ENCODE measurements at regions not wholly inside any gene's neighbourhood (a gene's known extent, or its start where the extent isn't known, plus 50 kb on each side); places are given as distances from the start of the nearest gene placed in this dataset.

DNA sequence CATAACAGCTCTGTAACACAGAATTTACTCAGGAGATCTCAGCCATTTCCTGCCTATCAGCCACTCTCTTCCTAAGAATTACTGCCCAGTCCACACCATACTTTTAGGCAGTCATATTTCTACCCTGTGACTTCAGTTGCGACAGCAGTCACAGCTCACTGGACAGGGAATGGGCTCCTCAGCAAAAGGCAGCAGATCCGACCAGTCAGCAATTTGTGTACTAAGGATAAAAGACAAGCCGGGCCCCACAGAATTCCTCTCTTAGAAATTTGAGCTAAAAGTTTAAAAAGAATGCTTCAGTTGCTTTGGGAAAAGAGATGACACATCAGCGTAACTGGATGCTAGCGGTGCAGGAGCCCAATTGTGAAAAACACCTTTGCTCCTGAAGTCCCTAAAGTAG is 172.1 kb downstream of the ENC1 start:
- Histone ChIP-seq H3K4me3 (no peak overlapping the region), H3K27me3 (no peaks in the 10 kb centered on the region), H3K4me1 (no peaks in the 10 kb centered on the region), H3K27ac (no peak overlapping the region), H3K36me3 (ENCODE audit: low read depth, missing control alignments) (no peaks in the 10 kb centered on the region), H3K9me3 (no peaks in the 10 kb centered on the region)
- no peak for DNase-seq
- intact Hi-C loops (cut with DNase I; ENCODE audit: low total_unique reads): no loop called here
- TF ChIP-seq POLR2A (IDR thresholded peaks at IDR 0.05): no peak
- TF ChIP-seq, protein P1, sequence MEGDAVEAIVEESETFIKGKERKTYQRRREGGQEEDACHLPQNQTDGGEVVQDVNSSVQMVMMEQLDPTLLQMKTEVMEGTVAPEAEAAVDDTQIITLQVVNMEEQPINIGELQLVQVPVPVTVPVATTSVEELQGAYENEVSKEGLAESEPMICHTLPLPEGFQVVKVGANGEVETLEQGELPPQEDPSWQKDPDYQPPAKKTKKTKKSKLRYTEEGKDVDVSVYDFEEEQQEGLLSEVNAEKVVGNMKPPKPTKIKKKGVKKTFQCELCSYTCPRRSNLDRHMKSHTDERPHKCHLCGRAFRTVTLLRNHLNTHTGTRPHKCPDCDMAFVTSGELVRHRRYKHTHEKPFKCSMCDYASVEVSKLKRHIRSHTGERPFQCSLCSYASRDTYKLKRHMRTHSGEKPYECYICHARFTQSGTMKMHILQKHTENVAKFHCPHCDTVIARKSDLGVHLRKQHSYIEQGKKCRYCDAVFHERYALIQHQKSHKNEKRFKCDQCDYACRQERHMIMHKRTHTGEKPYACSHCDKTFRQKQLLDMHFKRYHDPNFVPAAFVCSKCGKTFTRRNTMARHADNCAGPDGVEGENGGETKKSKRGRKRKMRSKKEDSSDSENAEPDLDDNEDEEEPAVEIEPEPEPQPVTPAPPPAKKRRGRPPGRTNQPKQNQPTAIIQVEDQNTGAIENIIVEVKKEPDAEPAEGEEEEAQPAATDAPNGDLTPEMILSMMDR (IDR thresholded peaks at IDR 0.05): no peak
- WGBS, 2 donors: 96 to 97% methylated on average over 5 of the region's 5 CpGs

DNA sequence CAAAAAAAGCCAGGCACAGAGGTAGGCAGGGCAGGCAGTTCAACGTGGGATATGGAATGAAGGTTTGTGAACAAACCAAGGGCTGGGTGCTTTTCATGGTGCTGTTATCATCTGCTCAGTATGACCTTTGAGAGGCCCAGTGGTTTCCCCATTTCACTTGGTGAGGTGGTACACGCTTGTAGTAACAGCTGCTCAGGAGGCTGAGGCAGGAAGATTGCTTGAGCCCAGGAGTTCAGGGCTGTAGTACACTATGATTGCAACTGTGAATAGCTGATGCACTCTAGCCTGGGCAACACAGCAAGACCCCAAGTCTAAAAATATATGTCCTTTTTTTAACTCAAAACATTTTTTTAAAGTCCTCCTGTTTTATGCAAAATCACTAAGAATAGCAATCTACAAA is 174.8 kb downstream of the ENC1 start:
- intact Hi-C loops (cut with DNase I; ENCODE audit: low total_unique reads): no loop called here
- no peak for DNase-seq

DNA sequence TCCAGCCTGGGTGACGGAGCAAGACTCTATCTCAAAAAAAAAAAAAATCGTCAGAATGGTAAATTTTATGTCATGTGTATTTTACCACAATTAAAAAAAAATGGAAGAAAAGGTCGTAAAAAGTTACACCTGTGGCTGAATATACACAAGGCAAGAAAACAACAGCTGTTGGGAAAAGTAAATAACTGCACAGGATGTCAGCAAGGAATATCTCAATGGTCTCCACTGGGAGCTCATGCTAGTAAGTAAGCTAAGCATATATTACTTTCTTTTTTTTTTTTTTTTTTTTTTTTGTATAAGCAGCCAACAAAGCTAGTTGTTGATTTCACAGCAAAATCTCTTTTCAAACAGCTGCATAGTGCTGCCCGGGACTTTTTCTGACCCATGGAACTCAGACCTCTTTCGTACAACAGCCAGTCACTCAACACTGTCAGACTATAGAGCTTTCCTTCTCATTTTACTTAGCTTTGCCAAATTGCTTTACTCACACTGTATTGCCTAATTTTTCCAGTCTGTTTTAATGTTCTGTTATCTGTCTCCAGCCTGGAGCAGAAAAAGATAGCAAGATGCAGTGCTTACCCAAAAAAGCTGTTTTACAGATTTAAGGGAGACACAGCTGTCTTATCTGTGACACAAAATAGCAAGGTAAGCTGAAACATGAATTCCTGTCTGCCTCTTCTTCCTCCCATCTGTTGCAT is 175.9 kb downstream of the ENC1 start:
- Histone ChIP-seq H3K9me3 (no peaks in the 10 kb centered on the region), H3K36me3 (ENCODE audit: low read depth, missing control alignments) (no peaks in the 10 kb centered on the region), H3K27ac (no peak overlapping the region), H3K4me1 (no peaks in the 10 kb centered on the region), H3K4me3 (no peak overlapping the region), H3K27me3 (no peaks in the 10 kb centered on the region)
- TF ChIP-seq, protein P1 (IDR thresholded peaks at IDR 0.05): no peak
- TF ChIP-seq POLR2A (IDR thresholded peaks at IDR 0.05): no peak
- 76 to 79% methylated on average over 5 of the region's 5 CpGs for WGBS, 2 donors
- intact Hi-C loops (cut with DNase I; ENCODE audit: low total_unique reads): no loop called here
- DNase-seq: no peak

More for the DNA sequence above, 174.8 kb downstream of the ENC1 start:
- Histone ChIP-seq H3K9me3 (no peaks in the 10 kb centered on the region), H3K4me1 (no peaks in the 10 kb centered on the region), H3K27ac (no peak overlapping the region), H3K36me3 (ENCODE audit: low read depth, missing control alignments) (no peaks in the 10 kb centered on the region), H3K4me3 (no peak overlapping the region), H3K27me3 (no peaks in the 10 kb centered on the region)
- WGBS, 2 donors: 85 to 89% methylated on average over 2 of the region's 2 CpGs
- TF ChIP-seq, protein P1 (IDR thresholded peaks at IDR 0.05): no peak
- TF ChIP-seq POLR2A (IDR thresholded peaks at IDR 0.05): no peak

DNA sequence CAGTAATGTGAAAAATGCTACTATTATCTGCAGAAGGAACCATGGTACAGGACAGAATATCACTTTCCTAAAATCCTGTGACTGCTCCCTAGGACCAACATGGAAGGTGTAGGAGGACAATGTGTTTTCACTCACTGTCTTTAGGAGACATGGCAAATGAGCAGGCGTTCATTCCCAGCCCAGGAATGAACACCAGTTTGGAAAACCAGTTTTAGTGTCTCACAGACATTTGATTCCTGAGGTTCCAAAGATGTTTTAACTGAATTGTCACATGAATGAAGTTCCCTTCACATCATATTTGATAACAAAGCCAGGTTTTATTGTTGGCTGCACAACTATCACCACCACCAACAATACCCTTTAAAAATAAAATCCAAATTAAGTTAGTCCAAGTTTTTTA is 178.2 kb downstream of the ENC1 start:
- Histone ChIP-seq H3K4me3 (no peak overlapping the region), H3K27me3 (no peaks in the 10 kb centered on the region), H3K9me3 (no peaks in the 10 kb centered on the region), H3K27ac (no peak overlapping the region), H3K36me3 (ENCODE audit: low read depth, missing control alignments) (no peaks in the 10 kb centered on the region), H3K4me1 (no peaks in the 10 kb centered on the region)
- WGBS, 2 donors: 79 to 83% methylated on average over 1 of the region's 1 CpG
- no peak for DNase-seq
- intact Hi-C loops (cut with DNase I; ENCODE audit: low total_unique reads): no loop called here
- TF ChIP-seq POLR2A (IDR thresholded peaks at IDR 0.05): no peak
- TF ChIP-seq, protein P1 (IDR thresholded peaks at IDR 0.05): no peak

DNA sequence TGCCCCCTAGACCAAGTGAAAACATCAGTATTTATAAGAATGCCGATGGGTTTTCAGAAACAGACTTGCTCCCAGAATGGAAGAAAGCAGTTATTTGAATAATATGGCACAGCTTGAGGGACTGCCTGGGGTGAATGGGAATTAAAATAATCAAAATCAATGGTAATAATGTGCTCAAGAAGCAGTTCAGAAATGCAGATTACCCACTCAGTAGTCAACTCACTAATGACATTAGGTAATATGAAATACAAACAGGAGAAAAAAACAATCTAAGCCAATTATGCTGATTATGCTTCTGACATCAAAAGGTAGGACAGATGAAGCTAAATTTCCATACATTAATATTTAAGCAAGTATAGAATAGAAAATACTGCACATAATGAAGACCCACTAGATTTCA is 179.3 kb downstream of the ENC1 start:
- H3K4me1 ChIP-seq: no peaks in the 10 kb centered on the region
- H3K36me3 ChIP-seq (ENCODE audit: low read depth, missing control alignments): no peaks in the 10 kb centered on the region
- no peak for TF ChIP-seq POLR2A (IDR thresholded peaks at IDR 0.05)
- TF ChIP-seq, protein P1 (IDR thresholded peaks at IDR 0.05): no peak
- H3K27ac ChIP-seq: no peak overlapping the region
- intact Hi-C loops (cut with DNase I; ENCODE audit: low total_unique reads): no loop called here
- H3K27me3 ChIP-seq: no peaks in the 10 kb centered on the region
- no peaks in the 10 kb centered on the region for H3K9me3 ChIP-seq
- H3K4me3 ChIP-seq: no peak overlapping the region
- WGBS, 2 donors: 100% methylated on average over 1 of the region's 1 CpG
- DNase-seq: no peak

Measured in testis (tissue), 2 donors.